ENCODE measurements at regions not wholly inside any gene's neighbourhood (a gene's known extent, or its start where the extent isn't known, plus 50 kb on each side); places are given as distances from the start of the nearest gene placed in this dataset.

DNA sequence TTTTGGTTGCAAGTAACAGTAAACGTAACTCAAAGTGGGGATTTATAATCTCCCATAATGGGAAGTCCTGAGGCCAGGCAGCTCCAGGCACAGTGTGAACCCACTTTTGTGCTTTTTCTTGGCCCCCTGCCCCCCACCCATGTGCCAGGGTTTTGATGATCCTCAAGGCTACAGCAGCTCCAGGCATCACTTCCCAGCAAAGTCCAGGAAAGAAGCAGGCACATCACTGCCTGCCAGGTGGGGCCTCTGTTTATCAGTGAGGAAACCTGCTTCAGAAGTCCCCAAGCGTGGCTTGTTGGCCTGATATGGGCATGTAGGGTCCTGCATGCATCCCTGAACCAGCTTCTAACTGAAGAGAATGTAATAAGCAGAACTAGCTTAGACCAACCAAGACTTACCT is 299.2 kb upstream of the SKOR2 start:
- intact Hi-C loops (cut with micrococcal nuclease) (no loop called here), dilution Hi-C loops (cut with MboI; ENCODE audit: extremely low pct_ligation_motif_present, low sequenced_read_pairs) (no loop called here)
- H2AFZ ChIP-seq (ENCODE audit: low read depth, low read length): no peak overlapping the region
- no TSS peak for BruUV-seq (replicated peaks)
- ChIA-PET POLR2A (no interaction called here), CTCF (no interaction called here)
- TF ChIP-seq POLR2A (IDR thresholded peaks at IDR 0.05; ENCODE audit: low read depth, low read length) (no peak), FOS (IDR thresholded peaks at IDR 0.05; ENCODE audit: borderline replicate concordance, insufficient read depth, low read length) (no peak), JUN (IDR thresholded peaks at IDR 0.05; ENCODE audit: borderline replicate concordance, insufficient read depth, insufficient read length, low read depth) (no peak)
- no peak overlapping the region for H3K4me3 ChIP-seq (replicated peaks in 1 of 3; ENCODE audit: insufficient read depth in 1 of 3, low read depth in 1 of 3, low read length in 3 of 3)
- DNase-seq (ENCODE audit: low read depth, low spot score) (no peak), FAIRE-seq (no peak)
- no peaks in the 10 kb centered on the region for H3K36me3 ChIP-seq (ENCODE audit: control insufficient read depth in 2 of 2, extremely low read depth in 1 of 2, insufficient read depth in 2 of 2, low read length in 2 of 2)
- no peaks in the 10 kb centered on the region for H4K20me1 ChIP-seq (replicated peaks; ENCODE audit: control insufficient read depth, extremely low read depth, insufficient read depth, low read length)
- H3K9ac ChIP-seq (replicated peaks; ENCODE audit: extremely low read depth, insufficient read depth, low read length): no peak overlapping the region
- no peaks in the 10 kb centered on the region for H3K4me1 ChIP-seq (ENCODE audit: control insufficient read depth, extremely low read depth, insufficient read depth, low read length)
- H3K4me2 ChIP-seq (ENCODE audit: insufficient read depth, low read length): no peak overlapping the region
- H3K9me3 ChIP-seq (replicated peaks; ENCODE audit: control insufficient read depth, insufficient read depth, low read length): no peaks in the 10 kb centered on the region
- H3K27ac ChIP-seq (ENCODE audit: insufficient read depth, low read depth, low read length): no peak overlapping the region
- no peaks in the 10 kb centered on the region for H3K79me2 ChIP-seq (ENCODE audit: control insufficient read depth, insufficient read depth, low read length)
- H3K27me3 ChIP-seq (ENCODE audit: control insufficient read depth in 2 of 2, insufficient read depth in 2 of 2, low read length in 2 of 2): no peaks in the 10 kb centered on the region
- H3K9me1 ChIP-seq (replicated peaks; ENCODE audit: control insufficient read depth, extremely low read depth, insufficient read depth, low read length): no peaks in the 10 kb centered on the region

- DNase-seq (ENCODE audit: low read depth, low spot score): no peak
- Histone ChIP-seq H2AFZ (ENCODE audit: low read depth, low read length) (no peak overlapping the region), H3K27me3 (ENCODE audit: control insufficient read depth in 2 of 2, insufficient read depth in 2 of 2, low read length in 2 of 2) (no peaks in the 10 kb centered on the region), H3K27ac (ENCODE audit: insufficient read depth, low read depth, low read length) (no peak overlapping the region), H3K79me2 (ENCODE audit: control insufficient read depth, insufficient read depth, low read length) (no peaks in the 10 kb centered on the region), H3K4me1 (ENCODE audit: control insufficient read depth, extremely low read depth, insufficient read depth, low read length) (no peaks in the 10 kb centered on the region), H3K4me2 (ENCODE audit: insufficient read depth, low read length) (no peak overlapping the region), H3K4me3 (replicated peaks in 1 of 3; ENCODE audit: insufficient read depth in 1 of 3, low read depth in 1 of 3, low read length in 3 of 3) (no peak overlapping the region), H3K9me3 (replicated peaks; ENCODE audit: control insufficient read depth, insufficient read depth, low read length) (no peaks in the 10 kb centered on the region), H3K9me1 (replicated peaks; ENCODE audit: control insufficient read depth, extremely low read depth, insufficient read depth, low read length) (no peaks in the 10 kb centered on the region), H3K9ac (replicated peaks; ENCODE audit: extremely low read depth, insufficient read depth, low read length) (no peak overlapping the region), H4K20me1 (replicated peaks; ENCODE audit: control insufficient read depth, extremely low read depth, insufficient read depth, low read length) (no peaks in the 10 kb centered on the region), H3K36me3 (ENCODE audit: control insufficient read depth in 2 of 2, extremely low read depth in 1 of 2, insufficient read depth in 2 of 2, low read length in 2 of 2) (no peaks in the 10 kb centered on the region)
- BruUV-seq (replicated peaks): no TSS peak
- dilution Hi-C loops (cut with MboI; ENCODE audit: extremely low pct_ligation_motif_present, low sequenced_read_pairs): no loop called here
- FAIRE-seq: no peak
- no peak for TF ChIP-seq POLR2A (IDR thresholded peaks at IDR 0.05; ENCODE audit: low read depth, low read length)
- TF ChIP-seq EZH2 (IDR thresholded peaks at IDR 0.05; ENCODE audit: borderline replicate concordance, low read depth, low read length, severe bottlenecking): no peak
- TF ChIP-seq JUN (IDR thresholded peaks at IDR 0.05; ENCODE audit: borderline replicate concordance, insufficient read depth, insufficient read length, low read depth): no peak
- no peak for TF ChIP-seq FOS (IDR thresholded peaks at IDR 0.05; ENCODE audit: borderline replicate concordance, insufficient read depth, low read length)
- TF ChIP-seq, protein P1, sequence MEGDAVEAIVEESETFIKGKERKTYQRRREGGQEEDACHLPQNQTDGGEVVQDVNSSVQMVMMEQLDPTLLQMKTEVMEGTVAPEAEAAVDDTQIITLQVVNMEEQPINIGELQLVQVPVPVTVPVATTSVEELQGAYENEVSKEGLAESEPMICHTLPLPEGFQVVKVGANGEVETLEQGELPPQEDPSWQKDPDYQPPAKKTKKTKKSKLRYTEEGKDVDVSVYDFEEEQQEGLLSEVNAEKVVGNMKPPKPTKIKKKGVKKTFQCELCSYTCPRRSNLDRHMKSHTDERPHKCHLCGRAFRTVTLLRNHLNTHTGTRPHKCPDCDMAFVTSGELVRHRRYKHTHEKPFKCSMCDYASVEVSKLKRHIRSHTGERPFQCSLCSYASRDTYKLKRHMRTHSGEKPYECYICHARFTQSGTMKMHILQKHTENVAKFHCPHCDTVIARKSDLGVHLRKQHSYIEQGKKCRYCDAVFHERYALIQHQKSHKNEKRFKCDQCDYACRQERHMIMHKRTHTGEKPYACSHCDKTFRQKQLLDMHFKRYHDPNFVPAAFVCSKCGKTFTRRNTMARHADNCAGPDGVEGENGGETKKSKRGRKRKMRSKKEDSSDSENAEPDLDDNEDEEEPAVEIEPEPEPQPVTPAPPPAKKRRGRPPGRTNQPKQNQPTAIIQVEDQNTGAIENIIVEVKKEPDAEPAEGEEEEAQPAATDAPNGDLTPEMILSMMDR (IDR thresholded peaks at IDR 0.05; ENCODE audit: extremely low read depth in 1 of 2, insufficient read depth in 1 of 2, low read depth in 1 of 2, low read length in 2 of 2): no peak
- ChIA-PET POLR2A (no interaction called here), CTCF (no interaction called here)
- intact Hi-C loops (cut with micrococcal nuclease): no loop called here
These were observed 297.6 kb upstream of the SKOR2 start for GRCh38 chr18:47549021-47549540.
